ENCODE measurements at regions not wholly inside any gene's neighbourhood (a gene's known extent, or its start where the extent isn't known, plus 50 kb on each side); places are given as distances from the start of the nearest gene placed in this dataset.

GRCh38 chr2:53021828-53022227 is 745.8 kb upstream of the CHAC2 start:
- H3K4me1 ChIP-seq (ENCODE audit: control insufficient read depth, insufficient read depth, low read length) = no peaks in the 10 kb centered on the region
- no peak overlapping the region for H3K27ac ChIP-seq (ENCODE audit: low read length)
- no peak overlapping the region for H3K4me3 ChIP-seq (ENCODE audit: low read length)
- no peaks in the 10 kb centered on the region for H3K36me3 ChIP-seq (ENCODE audit: control insufficient read depth, insufficient read depth, low read length)
- WGBS (ENCODE audit: insufficient coverage, low lambda C conversion rate) = 100% methylated on average over 1 of the region's 2 CpGs
- no peaks in the 10 kb centered on the region for H3K9me3 ChIP-seq (ENCODE audit: control insufficient read depth, low read depth, low read length)
- H3K27me3 ChIP-seq (ENCODE audit: control insufficient read depth, insufficient read depth, low read length) = no peaks in the 10 kb centered on the region
- no peak for DNase-seq

- Histone ChIP-seq H3K9me3 (ENCODE audit: control insufficient read depth, low read depth, low read length) (no peaks in the 10 kb centered on the region), H3K4me3 (ENCODE audit: low read length) (no peak overlapping the region), H3K27ac (ENCODE audit: low read length) (no peak overlapping the region), H3K36me3 (ENCODE audit: control insufficient read depth, insufficient read depth, low read length) (no peaks in the 10 kb centered on the region), H3K4me1 (ENCODE audit: control insufficient read depth, insufficient read depth, low read length) (no peaks in the 10 kb centered on the region), H3K27me3 (ENCODE audit: control insufficient read depth, insufficient read depth, low read length) (no peaks in the 10 kb centered on the region)
- WGBS (ENCODE audit: insufficient coverage, low lambda C conversion rate) = no CpG with 5 or more reads among the region's 3 CpGs
- no peak for DNase-seq
Measured at GRCh38 chr2:53021292-53021691, 746.3 kb upstream of the CHAC2 start.

- 46% methylated on average over 2 of the region's 2 CpGs for WGBS (ENCODE audit: insufficient coverage, low lambda C conversion rate)
- Histone ChIP-seq H3K9me3 (ENCODE audit: control insufficient read depth, low read depth, low read length) (no peaks in the 10 kb centered on the region), H3K4me1 (ENCODE audit: control insufficient read depth, insufficient read depth, low read length) (no peaks in the 10 kb centered on the region), H3K27ac (ENCODE audit: low read length) (no peak overlapping the region), H3K27me3 (ENCODE audit: control insufficient read depth, insufficient read depth, low read length) (no peaks in the 10 kb centered on the region), H3K4me3 (ENCODE audit: low read length) (no peak overlapping the region), H3K36me3 (ENCODE audit: control insufficient read depth, insufficient read depth, low read length) (no peaks in the 10 kb centered on the region)
- DNase-seq = peak in 1 of 2 donors; percentile 17
Measured at GRCh38 chr2:53018825-53019425, 748.7 kb upstream of the CHAC2 start.

GRCh38 chr2:53006980-53007379 is 760.6 kb upstream of the CHAC2 start:
- no peaks in the 10 kb centered on the region for H3K27me3 ChIP-seq (ENCODE audit: control insufficient read depth, insufficient read depth, low read length)
- H3K9me3 ChIP-seq (ENCODE audit: control insufficient read depth, low read depth, low read length) = no peaks in the 10 kb centered on the region
- H3K4me3 ChIP-seq (ENCODE audit: low read length) = no peak overlapping the region
- DNase-seq = peak; percentile 66 to 80
- H3K27ac ChIP-seq (ENCODE audit: low read length) = peak overlapping the region; percentile 61
- WGBS (ENCODE audit: insufficient coverage, low lambda C conversion rate) = no CpG with 5 or more reads among the region's 2 CpGs
- H3K36me3 ChIP-seq (ENCODE audit: control insufficient read depth, insufficient read depth, low read length) = no peaks in the 10 kb centered on the region
- peaks cover 4% of the 10 kb centered on the region for H3K4me1 ChIP-seq (ENCODE audit: control insufficient read depth, insufficient read depth, low read length)

- H3K36me3 ChIP-seq (ENCODE audit: control insufficient read depth, insufficient read depth, low read length) = no peaks in the 10 kb centered on the region
- WGBS (ENCODE audit: insufficient coverage, low lambda C conversion rate) = 100% methylated on average over 1 of the region's 3 CpGs
- DNase-seq = no peak
Measured at GRCh38 chr2:53004413-53004812, 763.2 kb upstream of the CHAC2 start.

GRCh38 chr2:52995424-52995823 is 772.2 kb upstream of the CHAC2 start:
- Histone ChIP-seq H3K36me3 (ENCODE audit: control insufficient read depth, insufficient read depth, low read length) (no peaks in the 10 kb centered on the region), H3K27ac (ENCODE audit: low read length) (no peak overlapping the region), H3K9me3 (ENCODE audit: control insufficient read depth, low read depth, low read length) (no peaks in the 10 kb centered on the region), H3K4me3 (ENCODE audit: low read length) (no peak overlapping the region), H3K27me3 (ENCODE audit: control insufficient read depth, insufficient read depth, low read length) (no peaks in the 10 kb centered on the region), H3K4me1 (ENCODE audit: control insufficient read depth, insufficient read depth, low read length) (no peaks in the 10 kb centered on the region)
- DNase-seq = no peak
- no CpG with 5 or more reads among the region's 2 CpGs for WGBS (ENCODE audit: insufficient coverage, low lambda C conversion rate)

More at GRCh38 chr2:53004413-53004812, 763.2 kb upstream of the CHAC2 start:
- Histone ChIP-seq H3K27ac (ENCODE audit: low read length) (no peak overlapping the region), H3K27me3 (ENCODE audit: control insufficient read depth, insufficient read depth, low read length) (no peaks in the 10 kb centered on the region), H3K9me3 (ENCODE audit: control insufficient read depth, low read depth, low read length) (no peaks in the 10 kb centered on the region), H3K4me1 (ENCODE audit: control insufficient read depth, insufficient read depth, low read length) (peaks cover 4% of the 10 kb centered on the region), H3K4me3 (ENCODE audit: low read length) (no peak overlapping the region)

GRCh38 chr2:52976143-52976949 is 791.3 kb upstream of the CHAC2 start:
- no peak overlapping the region for H3K4me3 ChIP-seq (ENCODE audit: low read length)
- no peaks in the 10 kb centered on the region for H3K36me3 ChIP-seq (ENCODE audit: control insufficient read depth, insufficient read depth, low read length)
- no peak overlapping the region for H3K27ac ChIP-seq (ENCODE audit: low read length)
- peak in 1 of 2 donors; percentile 6 for DNase-seq
- no peaks in the 10 kb centered on the region for H3K27me3 ChIP-seq (ENCODE audit: control insufficient read depth, insufficient read depth, low read length)
- H3K9me3 ChIP-seq (ENCODE audit: control insufficient read depth, low read depth, low read length) = no peaks in the 10 kb centered on the region
- H3K4me1 ChIP-seq (ENCODE audit: control insufficient read depth, insufficient read depth, low read length) = no peaks in the 10 kb centered on the region
- WGBS (ENCODE audit: insufficient coverage, low lambda C conversion rate) = no CpG with 5 or more reads among the region's 2 CpGs

GRCh38 chr2:52974127-52974526 is 793.5 kb upstream of the CHAC2 start:
- Histone ChIP-seq H3K4me3 (ENCODE audit: low read length) (no peak overlapping the region), H3K4me1 (ENCODE audit: control insufficient read depth, insufficient read depth, low read length) (no peaks in the 10 kb centered on the region), H3K27ac (ENCODE audit: low read length) (no peak overlapping the region), H3K36me3 (ENCODE audit: control insufficient read depth, insufficient read depth, low read length) (no peaks in the 10 kb centered on the region), H3K9me3 (ENCODE audit: control insufficient read depth, low read depth, low read length) (no peaks in the 10 kb centered on the region), H3K27me3 (ENCODE audit: control insufficient read depth, insufficient read depth, low read length) (no peaks in the 10 kb centered on the region)
- no peak for DNase-seq
- no CpG with 5 or more reads among the region's 1 CpG for WGBS (ENCODE audit: insufficient coverage, low lambda C conversion rate)

- Histone ChIP-seq H3K27ac (ENCODE audit: low read length) (no peak overlapping the region), H3K4me3 (ENCODE audit: low read length) (no peak overlapping the region), H3K4me1 (ENCODE audit: control insufficient read depth, insufficient read depth, low read length) (no peaks in the 10 kb centered on the region), H3K9me3 (ENCODE audit: control insufficient read depth, low read depth, low read length) (no peaks in the 10 kb centered on the region), H3K27me3 (ENCODE audit: control insufficient read depth, insufficient read depth, low read length) (no peaks in the 10 kb centered on the region), H3K36me3 (ENCODE audit: control insufficient read depth, insufficient read depth, low read length) (no peaks in the 10 kb centered on the region)
- no CpG with 5 or more reads among the region's 1 CpG for WGBS (ENCODE audit: insufficient coverage, low lambda C conversion rate)
- no peak for DNase-seq
Measured at GRCh38 chr2:52970642-52971041, 797.0 kb upstream of the CHAC2 start.

- Histone ChIP-seq H3K4me1 (ENCODE audit: control insufficient read depth, insufficient read depth, low read length) (no peaks in the 10 kb centered on the region), H3K9me3 (ENCODE audit: control insufficient read depth, low read depth, low read length) (no peaks in the 10 kb centered on the region), H3K4me3 (ENCODE audit: low read length) (no peak overlapping the region), H3K27me3 (ENCODE audit: control insufficient read depth, insufficient read depth, low read length) (no peaks in the 10 kb centered on the region), H3K27ac (ENCODE audit: low read length) (no peak overlapping the region), H3K36me3 (ENCODE audit: control insufficient read depth, insufficient read depth, low read length) (no peaks in the 10 kb centered on the region)
- no peak for DNase-seq
- 100% methylated on average over 1 of the region's 1 CpG for WGBS (ENCODE audit: insufficient coverage, low lambda C conversion rate)
Measured at GRCh38 chr2:52968043-52968442, 799.6 kb upstream of the CHAC2 start.

All from large intestine (tissue), 3 donors.